ENCODE measurements at regions not wholly inside any gene's neighbourhood (a gene's known extent, or its start where the extent isn't known, plus 50 kb on each side); places are given as distances from the start of the nearest gene placed in this dataset.

DNA sequence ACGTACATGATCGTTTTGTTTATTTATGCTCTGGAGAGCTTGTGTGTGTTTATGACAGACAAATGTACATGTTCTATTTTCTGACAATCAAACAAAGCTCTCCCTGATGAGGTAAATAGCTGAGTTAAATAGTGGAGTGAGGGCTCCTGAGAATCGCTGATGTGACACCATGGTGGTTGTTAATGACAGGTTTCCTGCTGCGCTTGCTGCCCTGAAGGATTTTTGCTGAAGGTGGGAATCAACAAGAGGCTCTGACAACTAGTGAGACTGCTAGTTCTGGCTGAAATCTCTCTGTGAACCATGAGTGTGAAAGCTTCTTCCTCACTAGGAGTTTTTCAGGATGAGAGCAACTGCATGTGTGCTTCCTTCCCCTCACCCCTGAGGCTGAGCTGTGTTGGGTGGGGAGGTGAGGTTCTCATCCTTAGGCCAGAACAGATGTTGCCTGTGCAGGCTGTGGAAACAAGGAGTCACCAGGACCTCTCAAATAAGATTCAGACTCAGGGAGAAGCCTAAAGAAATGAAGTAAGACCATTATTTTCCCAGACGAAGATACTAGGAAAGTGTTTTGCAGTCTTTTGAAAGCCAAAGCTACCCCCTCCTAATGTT, 173.4 kb upstream of the JADE1 start:
- no peak for DNase-seq (ENCODE audit: low spot score)
- Histone ChIP-seq H3K36me3 (replicated peaks in 1 of 2; ENCODE audit: control insufficient read depth in 1 of 2, insufficient read depth in 2 of 2, low read length in 2 of 2) (no peaks in the 10 kb centered on the region), H3K4me1 (ENCODE audit: insufficient read depth, low read length) (peaks cover 12% of the 10 kb centered on the region), H3K9me3 (ENCODE audit: low read length) (no peaks in the 10 kb centered on the region), H3K27ac (ENCODE audit: extremely low read length, insufficient read depth, low read length) (no peak overlapping the region), H3K27me3 (ENCODE audit: control insufficient read depth in 1 of 2, insufficient read depth in 2 of 2, low read length in 2 of 2) (peaks cover 0 to 2% of the 10 kb centered on the region in 2 experiments; a peak in 1 of 5 replicates), H3K9ac (ENCODE audit: insufficient read depth, low read depth, low read length) (no peak overlapping the region), H3K79me2 (ENCODE audit: insufficient read depth, low read length) (no peaks in the 10 kb centered on the region), H4K20me1 (ENCODE audit: insufficient read depth, low read length) (no peaks in the 10 kb centered on the region), H3K4me3 (replicated peaks in 1 of 3; ENCODE audit: insufficient read depth in 1 of 3, low read depth in 2 of 3, low read length in 3 of 3) (no peak overlapping the region), H2AFZ (ENCODE audit: low read length) (no peak overlapping the region), H3K4me2 (ENCODE audit: low read depth, low read length) (peak overlapping the region; percentile 66; the same call in 1 of the 2 replicates)
- no peak for FAIRE-seq
- in situ Hi-C loops (cut with HindIII; ENCODE audit: extremely low pct_ligation_motif_present, low pct_unique_long_range_greater_than_20kb) (no loop called here), intact Hi-C loops (cut with micrococcal nuclease; ENCODE audit: unreplicated experiment) (loop anchor here (5.0 kb wide), 1 partner anchor 64 kb away; no protein-coding TSS in a partner anchor)
- ChIA-PET CTCF (ENCODE audit: low intra/inter-chr PET ratio, low total read pairs) (no interaction called here), POLR2A (no interaction called here)
- no TSS peak for BruUV-seq (replicated peaks)
- 36% methylated on average over 5 of the region's 5 CpGs for WGBS (ENCODE audit: low lambda C conversion rate)
- no peak for ATAC-seq
- TF ChIP-seq RBM22 (optimal IDR thresholded peaks at IDR 0.05; ENCODE audit: low read length) (no peak), ZNF432 (CRISPR knock-in tag; IDR thresholded peaks at IDR 0.05; ENCODE audit: borderline replicate concordance) (no peak), ZNF468 (CRISPR knock-in tag; IDR thresholded peaks at IDR 0.05) (no peak), ZNF484 (CRISPR knock-in tag; IDR thresholded peaks at IDR 0.05; ENCODE audit: borderline replicate concordance, low read depth) (no peak), ELF3 (CRISPR knock-in tag; IDR thresholded peaks at IDR 0.05) (no peak), RBM39 (IDR thresholded peaks at IDR 0.05; ENCODE audit: low read depth, low read length, poor library complexity, severe bottlenecking) (no peak), KLF15 (CRISPR knock-in tag; IDR thresholded peaks at IDR 0.05; ENCODE audit: borderline replicate concordance) (no peak)
- TF ChIP-seq, protein P1, sequence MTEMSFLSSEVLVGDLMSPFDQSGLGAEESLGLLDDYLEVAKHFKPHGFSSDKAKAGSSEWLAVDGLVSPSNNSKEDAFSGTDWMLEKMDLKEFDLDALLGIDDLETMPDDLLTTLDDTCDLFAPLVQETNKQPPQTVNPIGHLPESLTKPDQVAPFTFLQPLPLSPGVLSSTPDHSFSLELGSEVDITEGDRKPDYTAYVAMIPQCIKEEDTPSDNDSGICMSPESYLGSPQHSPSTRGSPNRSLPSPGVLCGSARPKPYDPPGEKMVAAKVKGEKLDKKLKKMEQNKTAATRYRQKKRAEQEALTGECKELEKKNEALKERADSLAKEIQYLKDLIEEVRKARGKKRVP (CRISPR knock-in tag; IDR thresholded peaks at IDR 0.05): no peak
- TF ChIP-seq, protein P2, sequence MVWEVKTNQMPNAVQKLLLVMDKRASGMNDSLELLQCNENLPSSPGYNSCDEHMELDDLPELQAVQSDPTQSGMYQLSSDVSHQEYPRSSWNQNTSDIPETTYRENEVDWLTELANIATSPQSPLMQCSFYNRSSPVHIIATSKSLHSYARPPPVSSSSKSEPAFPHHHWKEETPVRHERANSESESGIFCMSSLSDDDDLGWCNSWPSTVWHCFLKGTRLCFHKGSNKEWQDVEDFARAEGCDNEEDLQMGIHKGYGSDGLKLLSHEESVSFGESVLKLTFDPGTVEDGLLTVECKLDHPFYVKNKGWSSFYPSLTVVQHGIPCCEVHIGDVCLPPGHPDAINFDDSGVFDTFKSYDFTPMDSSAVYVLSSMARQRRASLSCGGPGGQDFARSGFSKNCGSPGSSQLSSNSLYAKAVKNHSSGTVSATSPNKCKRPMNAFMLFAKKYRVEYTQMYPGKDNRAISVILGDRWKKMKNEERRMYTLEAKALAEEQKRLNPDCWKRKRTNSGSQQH (CRISPR knock-in tag; IDR thresholded peaks at IDR 0.05; ENCODE audit: low read depth): no peak
- TF ChIP-seq, protein P3, sequence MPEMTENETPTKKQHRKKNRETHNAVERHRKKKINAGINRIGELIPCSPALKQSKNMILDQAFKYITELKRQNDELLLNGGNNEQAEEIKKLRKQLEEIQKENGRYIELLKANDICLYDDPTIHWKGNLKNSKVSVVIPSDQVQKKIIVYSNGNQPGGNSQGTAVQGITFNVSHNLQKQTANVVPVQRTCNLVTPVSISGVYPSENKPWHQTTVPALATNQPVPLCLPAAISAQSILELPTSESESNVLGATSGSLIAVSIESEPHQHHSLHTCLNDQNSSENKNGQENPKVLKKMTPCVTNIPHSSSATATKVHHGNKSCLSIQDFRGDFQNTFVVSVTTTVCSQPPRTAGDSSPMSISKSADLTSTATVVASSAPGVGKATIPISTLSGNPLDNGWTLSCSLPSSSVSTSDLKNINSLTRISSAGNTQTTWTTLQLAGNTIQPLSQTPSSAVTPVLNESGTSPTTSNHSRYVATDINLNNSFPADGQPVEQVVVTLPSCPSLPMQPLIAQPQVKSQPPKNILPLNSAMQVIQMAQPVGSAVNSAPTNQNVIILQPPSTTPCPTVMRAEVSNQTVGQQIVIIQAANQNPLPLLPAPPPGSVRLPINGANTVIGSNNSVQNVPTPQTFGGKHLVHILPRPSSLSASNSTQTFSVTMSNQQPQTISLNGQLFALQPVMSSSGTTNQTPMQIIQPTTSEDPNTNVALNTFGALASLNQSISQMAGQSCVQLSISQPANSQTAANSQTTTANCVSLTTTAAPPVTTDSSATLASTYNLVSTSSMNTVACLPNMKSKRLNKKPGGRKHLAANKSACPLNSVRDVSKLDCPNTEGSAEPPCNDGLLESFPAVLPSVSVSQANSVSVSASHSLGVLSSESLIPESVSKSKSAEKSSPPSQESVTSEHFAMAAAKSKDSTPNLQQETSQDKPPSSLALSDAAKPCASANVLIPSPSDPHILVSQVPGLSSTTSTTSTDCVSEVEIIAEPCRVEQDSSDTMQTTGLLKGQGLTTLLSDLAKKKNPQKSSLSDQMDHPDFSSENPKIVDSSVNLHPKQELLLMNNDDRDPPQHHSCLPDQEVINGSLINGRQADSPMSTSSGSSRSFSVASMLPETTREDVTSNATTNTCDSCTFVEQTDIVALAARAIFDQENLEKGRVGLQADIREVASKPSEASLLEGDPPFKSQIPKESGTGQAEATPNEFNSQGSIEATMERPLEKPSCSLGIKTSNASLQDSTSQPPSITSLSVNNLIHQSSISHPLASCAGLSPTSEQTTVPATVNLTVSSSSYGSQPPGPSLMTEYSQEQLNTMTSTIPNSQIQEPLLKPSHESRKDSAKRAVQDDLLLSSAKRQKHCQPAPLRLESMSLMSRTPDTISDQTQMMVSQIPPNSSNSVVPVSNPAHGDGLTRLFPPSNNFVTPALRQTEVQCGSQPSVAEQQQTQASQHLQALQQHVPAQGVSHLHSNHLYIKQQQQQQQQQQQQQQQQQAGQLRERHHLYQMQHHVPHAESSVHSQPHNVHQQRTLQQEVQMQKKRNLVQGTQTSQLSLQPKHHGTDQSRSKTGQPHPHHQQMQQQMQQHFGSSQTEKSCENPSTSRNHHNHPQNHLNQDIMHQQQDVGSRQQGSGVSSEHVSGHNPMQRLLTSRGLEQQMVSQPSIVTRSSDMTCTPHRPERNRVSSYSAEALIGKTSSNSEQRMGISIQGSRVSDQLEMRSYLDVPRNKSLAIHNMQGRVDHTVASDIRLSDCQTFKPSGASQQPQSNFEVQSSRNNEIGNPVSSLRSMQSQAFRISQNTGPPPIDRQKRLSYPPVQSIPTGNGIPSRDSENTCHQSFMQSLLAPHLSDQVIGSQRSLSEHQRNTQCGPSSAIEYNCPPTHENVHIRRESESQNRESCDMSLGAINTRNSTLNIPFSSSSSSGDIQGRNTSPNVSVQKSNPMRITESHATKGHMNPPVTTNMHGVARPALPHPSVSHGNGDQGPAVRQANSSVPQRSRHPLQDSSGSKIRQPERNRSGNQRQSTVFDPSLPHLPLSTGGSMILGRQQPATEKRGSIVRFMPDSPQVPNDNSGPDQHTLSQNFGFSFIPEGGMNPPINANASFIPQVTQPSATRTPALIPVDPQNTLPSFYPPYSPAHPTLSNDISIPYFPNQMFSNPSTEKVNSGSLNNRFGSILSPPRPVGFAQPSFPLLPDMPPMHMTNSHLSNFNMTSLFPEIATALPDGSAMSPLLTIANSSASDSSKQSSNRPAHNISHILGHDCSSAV (CRISPR knock-in tag; IDR thresholded peaks at IDR 0.05; ENCODE audit: borderline replicate concordance): no peak

Data from HepG2 (cell line).